Calu3 (cell line): ENCODE measurements at regions not wholly inside any gene's neighbourhood (a gene's known extent, or its start where the extent isn't known, plus 50 kb on each side); places are given as distances from the start of the nearest gene placed in this dataset.

Experiments
- BruUV-seq: library from RNA; stranded (reverse); fragments of 400-500 nt; replicated peaks from 2 replicates; lab custom pipeline; 2021; lab: Mats Ljungman, UMichigan
- CTCF ChIA-PET: fragments of 300-600 bp; sonication (Branson Sonifier 250); formaldehyde crosslinking; loops from one replicate; lab custom pipeline; 2022; ENCODE audit warnings: antibody characterized with exemption; lab: Charles Lee
- DNase-seq: peaks from one replicate; pipeline ENCODE4 v3.0.0; 2022
- H3K27ac Mint-ChIP-seq: one replicate; pipeline ENCODE4 v1.8.0; 2022; ENCODE audit warnings: mixed read lengths; ENCODE audit not compliant: unreplicated experiment
- H3K27me3 Mint-ChIP-seq: one replicate; pipeline ENCODE4 v1.8.0; 2022; ENCODE audit warnings: mixed read lengths; ENCODE audit not compliant: unreplicated experiment
- H3K36me3 Mint-ChIP-seq: one replicate; pipeline ENCODE4 v1.8.0; 2022; ENCODE audit warnings: mild to moderate bottlenecking, moderate library complexity, mixed read lengths; ENCODE audit not compliant: insufficient read depth, unreplicated experiment
- H3K4me1 Mint-ChIP-seq: one replicate; pipeline ENCODE4 v1.8.0; 2022; ENCODE audit warnings: mild to moderate bottlenecking, low read depth, mixed read lengths; ENCODE audit not compliant: unreplicated experiment
- H3K4me3 Mint-ChIP-seq: one replicate; pipeline ENCODE4 v1.8.0; 2022; ENCODE audit warnings: mild to moderate bottlenecking, low read depth, moderate library complexity, mixed read lengths; ENCODE audit not compliant: unreplicated experiment
- H3K9me3 Mint-ChIP-seq: one replicate; pipeline ENCODE4 v1.8.0; 2022; ENCODE audit warnings: low read depth, mixed read lengths; ENCODE audit not compliant: unreplicated experiment
- CTCF ChIP-seq: fragments of 200-600 bp; IDR thresholded peaks from one replicate; pipeline ENCODE4 v1.8.0; 2022; ENCODE audit warnings: antibody characterized with exemption; ENCODE audit not compliant: unreplicated experiment
- intact Hi-C: fragments of 100-400 bp; cut with micrococcal nuclease; formaldehyde crosslinking; loops from one replicate; pipeline ENCODE4 v1.10.0; 2022; ENCODE audit not compliant: unreplicated experiment

GRCh38 chr18:4589056-4589800, 134.1 kb upstream of the DLGAP1 start:
- DNase-seq: no peak
- BruUV-seq: no TSS peak
- peak overlapping the region; percentile 100 for H3K27ac Mint-ChIP-seq
- CTCF ChIA-PET: interaction anchor here (0.5 to 1.3 kb wide), 5 partner anchors 10 to 1300 kb away, joined by 3 to 5 read pairs (median 3); no protein-coding TSS in a partner anchor
- H3K9me3 Mint-ChIP-seq: no peaks in the 10 kb centered on the region
- peaks cover 12% of the 10 kb centered on the region for H3K36me3 Mint-ChIP-seq
- no peaks in the 10 kb centered on the region for H3K27me3 Mint-ChIP-seq
- H3K4me1 Mint-ChIP-seq: peaks cover 38% of the 10 kb centered on the region
- H3K4me3 Mint-ChIP-seq: no peak overlapping the region
- TF ChIP-seq CTCF: no peak
- intact Hi-C loops: loop anchor here (2.0 kb wide), 1 partner anchor 66 kb away; no protein-coding TSS in a partner anchor

GRCh38 chr18:4587204-4587603, 132.1 kb upstream of the DLGAP1 start:
- Mint-ChIP-seq H3K27ac (peak overlapping the region; percentile 100), H3K9me3 (no peaks in the 10 kb centered on the region), H3K36me3 (peaks cover 12% of the 10 kb centered on the region), H3K4me3 (peak overlapping the region; percentile 63), H3K27me3 (no peaks in the 10 kb centered on the region), H3K4me1 (peaks cover 38% of the 10 kb centered on the region)
- TF ChIP-seq CTCF: no peak
- intact Hi-C loops: no loop called here
- TSS peak; percentile 93 for BruUV-seq
- DNase-seq: no peak
- CTCF ChIA-PET: interaction anchor here (0.6 kb wide), 1 partner anchor 1105 kb away, joined by 4 read pairs; no protein-coding TSS in a partner anchor

- peak; percentile 41 for DNase-seq
- H3K4me3 Mint-ChIP-seq: peak overlapping the region; percentile 63
- no peaks in the 10 kb centered on the region for H3K9me3 Mint-ChIP-seq
- intact Hi-C loops: no loop called here
- H3K27ac Mint-ChIP-seq: peak overlapping the region; percentile 100
- no TSS peak for BruUV-seq
- H3K4me1 Mint-ChIP-seq: peaks cover 38% of the 10 kb centered on the region
- no peaks in the 10 kb centered on the region for H3K27me3 Mint-ChIP-seq
- TF ChIP-seq CTCF: no peak
- peaks cover 12% of the 10 kb centered on the region for H3K36me3 Mint-ChIP-seq
- CTCF ChIA-PET: interaction anchor here (0.6 kb wide), 1 partner anchor 1106 kb away, joined by 4 read pairs; no protein-coding TSS in a partner anchor
These were observed 131.6 kb upstream of the DLGAP1 start for GRCh38 chr18:4586731-4587130.

- Mint-ChIP-seq H3K27me3 (no peaks in the 10 kb centered on the region), H3K4me1 (peaks cover 13% of the 10 kb centered on the region), H3K9me3 (peaks cover 6% of the 10 kb centered on the region), H3K36me3 (peaks cover 7% of the 10 kb centered on the region), H3K27ac (no peak overlapping the region), H3K4me3 (no peak overlapping the region)
- CTCF ChIA-PET: no interaction called here
- intact Hi-C loops: no loop called here
- DNase-seq: no peak
- no peak for TF ChIP-seq CTCF
- no TSS peak for BruUV-seq
These were observed 127.6 kb upstream of the DLGAP1 start for GRCh38 chr18:4582431-4583335.
